HG03520 (cell line): ENCODE measurements at regions not wholly inside any gene's neighbourhood (a gene's known extent, or its start where the extent isn't known, plus 50 kb on each side); places are given as distances from the start of the nearest gene placed in this dataset.

Experiments used
- ATAC-seq: cut with Tn5 transposase; IDR thresholded peaks from one replicate; pipeline ENCODE4 v1.9.1; 2021; ENCODE audit warnings: mild to moderate bottlenecking, moderate library complexity; ENCODE audit not compliant: unreplicated experiment

GRCh38 chr5:53825016-53825415, 264.6 kb downstream of the NDUFS4 start:
- ATAC-seq, result no peak

- ATAC-seq, result no peak
Measured at GRCh38 chr5:53825926-53826325, 265.5 kb downstream of the NDUFS4 start.

- no peak for ATAC-seq
Measured at GRCh38 chr5:53826504-53826903, 266.1 kb downstream of the NDUFS4 start.

GRCh38 chr5:53827211-53827651, 266.8 kb downstream of the NDUFS4 start:
- no peak for ATAC-seq

GRCh38 chr5:53831496-53831895, 271.1 kb downstream of the NDUFS4 start:
- no peak for ATAC-seq
